ENCODE measurements at regions not wholly inside any gene's neighbourhood (a gene's known extent, or its start where the extent isn't known, plus 50 kb on each side); places are given as distances from the start of the nearest gene placed in this dataset.

GRCh38 chr4:30783751-30784150 is 63.6 kb downstream of the PCDH7 start:
- DNase-seq, result no peak

- no peak for DNase-seq
These were observed 69.1 kb downstream of the PCDH7 start for GRCh38 chr4:30789219-30789671.

- DNase-seq, result no peak
These were observed 70.0 kb downstream of the PCDH7 start for GRCh38 chr4:30790123-30790522.

- DNase-seq, result no peak
These were observed 70.8 kb downstream of the PCDH7 start for GRCh38 chr4:30790998-30791397.

GRCh38 chr4:30792601-30793000 is 72.4 kb downstream of the PCDH7 start:
- DNase-seq, result no peak

- DNase-seq, result no peak
These were observed 81.7 kb downstream of the PCDH7 start for GRCh38 chr4:30801876-30802275.

- DNase-seq, result no peak
These were observed 82.6 kb downstream of the PCDH7 start for GRCh38 chr4:30802622-30803323.

GRCh38 chr4:30808276-30808675 is 88.1 kb downstream of the PCDH7 start:
- DNase-seq, result no peak

GRCh38 chr4:30811296-30811695 is 91.1 kb downstream of the PCDH7 start:
- no peak for DNase-seq

GRCh38 chr4:30815685-30816084 is 95.5 kb downstream of the PCDH7 start:
- DNase-seq, result no peak

GRCh38 chr4:30817447-30817846 is 97.3 kb downstream of the PCDH7 start:
- DNase-seq, result no peak

GRCh38 chr4:30818541-30818940 is 98.4 kb downstream of the PCDH7 start:
- no peak for DNase-seq

- no peak for DNase-seq
These were observed 101.1 kb downstream of the PCDH7 start for GRCh38 chr4:30821275-30821674.

- no peak for DNase-seq
These were observed 101.9 kb downstream of the PCDH7 start for GRCh38 chr4:30821859-30822612.

GRCh38 chr4:30822911-30823551 is 102.9 kb downstream of the PCDH7 start:
- no peak for DNase-seq

- no peak for DNase-seq
These were observed 105.0 kb downstream of the PCDH7 start for GRCh38 chr4:30825008-30825770.

- no peak for DNase-seq
These were observed 108.2 kb downstream of the PCDH7 start for GRCh38 chr4:30828264-30828926.

- no peak for DNase-seq
These were observed 112.5 kb downstream of the PCDH7 start for GRCh38 chr4:30832639-30833038.

GRCh38 chr4:30833206-30833605 is 113.0 kb downstream of the PCDH7 start:
- DNase-seq, result no peak

- DNase-seq, result no peak
These were observed 114.9 kb downstream of the PCDH7 start for GRCh38 chr4:30835044-30835443.

GRCh38 chr4:30836231-30836630 is 116.1 kb downstream of the PCDH7 start:
- no peak for DNase-seq

GRCh38 chr4:30837131-30837539 is 117.0 kb downstream of the PCDH7 start:
- no peak for DNase-seq

- DNase-seq, result no peak
These were observed 117.7 kb downstream of the PCDH7 start for GRCh38 chr4:30837861-30838260.

Data from stimulated activated CD8-positive, alpha-beta memory T cell treated with anti-CD3 and anti-CD28 coated beads, Interleukin-4, amount 100 ng/mL, for 48 hours (primary cell).